ENCODE measurements at regions not wholly inside any gene's neighbourhood (a gene's known extent, or its start where the extent isn't known, plus 50 kb on each side); places are given as distances from the start of the nearest gene placed in this dataset.

GRCh38 chr5:125244531-125244930, 498.1 kb upstream of the ZNF608 start:
- no TSS peak for BruUV-seq (replicated peaks)
- TF ChIP-seq CTCF (conservative IDR thresholded peaks at IDR 0.05; ENCODE audit: low read length) (no peak), EZH2phosphoT487 (IDR thresholded peaks at IDR 0.05; ENCODE audit: borderline replicate concordance, low read depth, low read length) (no peak)
- Histone ChIP-seq H2AFZ (ENCODE audit: low read length) (no peak overlapping the region), H3K9me2 (ENCODE audit: insufficient read depth, low read length) (no peaks in the 10 kb centered on the region), H4K20me1 (ENCODE audit: insufficient read depth, low read length) (no peaks in the 10 kb centered on the region), H3K4me3 (ENCODE audit: low read depth, low read length, poor library complexity, severe bottlenecking) (no peak overlapping the region), H3K27ac (ENCODE audit: low read depth, low read length, poor library complexity, severe bottlenecking) (no peak overlapping the region), H3K79me2 (ENCODE audit: insufficient read depth, low read depth, low read length) (no peaks in the 10 kb centered on the region), H3K4me2 (ENCODE audit: low read length) (no peak overlapping the region), H3K4me1 (ENCODE audit: insufficient read depth, low read length, poor library complexity, severe bottlenecking) (no peaks in the 10 kb centered on the region), H3K36me3 (ENCODE audit: insufficient read depth, low read length) (no peaks in the 10 kb centered on the region), H3K9me3 (ENCODE audit: low read length) (peaks cover 7% of the 10 kb centered on the region)
- intact Hi-C loops (cut with micrococcal nuclease; ENCODE audit: unreplicated experiment) = no loop called here
- DNase-seq (ENCODE audit: low spot score) = no peak
- ChIA-PET CTCF (ENCODE audit: unreplicated experiment) (no interaction called here), POLR2A (interaction anchor here (1.1 kb wide), 1 partner anchor 24 kb away, joined by 4 read pairs; no protein-coding TSS in a partner anchor)

- no TSS peak for BruUV-seq (replicated peaks)
- ChIA-PET POLR2A (no interaction called here), CTCF (ENCODE audit: unreplicated experiment) (no interaction called here)
- Histone ChIP-seq H3K9me3 (ENCODE audit: low read length) (peaks cover 7% of the 10 kb centered on the region), H3K4me1 (ENCODE audit: insufficient read depth, low read length, poor library complexity, severe bottlenecking) (no peaks in the 10 kb centered on the region), H2AFZ (ENCODE audit: low read length) (no peak overlapping the region), H3K4me2 (ENCODE audit: low read length) (no peak overlapping the region), H3K79me2 (ENCODE audit: insufficient read depth, low read depth, low read length) (no peaks in the 10 kb centered on the region), H3K27ac (ENCODE audit: low read depth, low read length, poor library complexity, severe bottlenecking) (no peak overlapping the region), H3K36me3 (ENCODE audit: insufficient read depth, low read length) (no peaks in the 10 kb centered on the region), H3K4me3 (ENCODE audit: low read depth, low read length, poor library complexity, severe bottlenecking) (no peak overlapping the region), H3K9me2 (ENCODE audit: insufficient read depth, low read length) (no peaks in the 10 kb centered on the region), H4K20me1 (ENCODE audit: insufficient read depth, low read length) (no peaks in the 10 kb centered on the region)
- TF ChIP-seq EZH2phosphoT487 (IDR thresholded peaks at IDR 0.05; ENCODE audit: borderline replicate concordance, low read depth, low read length) (no peak), CTCF (conservative IDR thresholded peaks at IDR 0.05; ENCODE audit: low read length) (no peak)
- no peak for DNase-seq (ENCODE audit: low spot score)
- intact Hi-C loops (cut with micrococcal nuclease; ENCODE audit: unreplicated experiment) = no loop called here
These were observed 498.8 kb upstream of the ZNF608 start for GRCh38 chr5:125245216-125245615.

- H3K36me3 ChIP-seq (ENCODE audit: insufficient read depth, low read length) = no peaks in the 10 kb centered on the region; the same call in 1 of the 2 replicates
- H3K9me2 ChIP-seq (ENCODE audit: insufficient read depth, low read length) = no peaks in the 10 kb centered on the region
- H3K27ac ChIP-seq (ENCODE audit: low read depth, low read length, poor library complexity, severe bottlenecking) = no peak overlapping the region
- DNase-seq (ENCODE audit: low spot score) = no peak
- no peak overlapping the region for H2AFZ ChIP-seq (ENCODE audit: low read length)
- POLR2A ChIA-PET = interaction anchor here (0.6 to 0.9 kb wide), 3 partner anchors 27 to 1332 kb away, joined by 3 to 4 read pairs (median 4); no protein-coding TSS in a partner anchor
- H3K9me3 ChIP-seq (ENCODE audit: low read length) = peaks cover 21% of the 10 kb centered on the region
- CTCF ChIA-PET (ENCODE audit: unreplicated experiment) = no interaction called here
- TF ChIP-seq EZH2phosphoT487 (IDR thresholded peaks at IDR 0.05; ENCODE audit: borderline replicate concordance, low read depth, low read length) (no peak), CTCF (conservative IDR thresholded peaks at IDR 0.05; ENCODE audit: low read length) (no peak)
- H3K4me3 ChIP-seq (ENCODE audit: low read depth, low read length, poor library complexity, severe bottlenecking) = no peak overlapping the region
- H4K20me1 ChIP-seq (ENCODE audit: insufficient read depth, low read length) = no peaks in the 10 kb centered on the region
- H3K4me1 ChIP-seq (ENCODE audit: insufficient read depth, low read length, poor library complexity, severe bottlenecking) = no peaks in the 10 kb centered on the region
- BruUV-seq (replicated peaks) = no TSS peak
- no peaks in the 10 kb centered on the region for H3K79me2 ChIP-seq (ENCODE audit: insufficient read depth, low read depth, low read length)
- intact Hi-C loops (cut with micrococcal nuclease; ENCODE audit: unreplicated experiment) = no loop called here
- H3K4me2 ChIP-seq (ENCODE audit: low read length) = no peak overlapping the region
These were observed 503.0 kb upstream of the ZNF608 start for GRCh38 chr5:125249400-125249799.
